ENCODE measurements at regions not wholly inside any gene's neighbourhood (a gene's known extent, or its start where the extent isn't known, plus 50 kb on each side); places are given as distances from the start of the nearest gene placed in this dataset.
"Not testable (repeated sequence)": the region's sequence is repeated elsewhere in the genome, so short reads cannot be mapped to it uniquely, and the experiment has no call there.

DNA sequence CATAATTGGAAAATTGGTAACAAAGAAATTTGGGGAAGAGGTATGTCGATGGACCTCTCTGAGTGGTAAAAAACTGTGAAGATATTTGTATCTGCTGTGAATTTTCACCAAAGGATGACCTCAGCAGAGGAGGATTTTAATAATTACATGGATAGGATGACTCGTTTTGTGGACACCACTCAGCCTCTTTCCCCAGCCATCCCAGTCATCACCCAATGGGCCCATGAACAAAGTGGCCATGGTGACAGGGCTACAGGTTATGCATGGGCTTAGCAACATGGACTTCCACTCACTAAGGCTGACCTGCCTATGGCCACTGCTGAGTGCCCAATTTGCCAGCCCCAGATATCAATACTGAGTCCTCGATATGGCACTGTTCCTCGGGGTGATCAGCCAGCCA lies 577.5 kb upstream of the FBXO33 start:
- FAIRE-seq = no peak
- peak; percentile 26 for DNase-seq (ENCODE audit: low spot score)

DNA sequence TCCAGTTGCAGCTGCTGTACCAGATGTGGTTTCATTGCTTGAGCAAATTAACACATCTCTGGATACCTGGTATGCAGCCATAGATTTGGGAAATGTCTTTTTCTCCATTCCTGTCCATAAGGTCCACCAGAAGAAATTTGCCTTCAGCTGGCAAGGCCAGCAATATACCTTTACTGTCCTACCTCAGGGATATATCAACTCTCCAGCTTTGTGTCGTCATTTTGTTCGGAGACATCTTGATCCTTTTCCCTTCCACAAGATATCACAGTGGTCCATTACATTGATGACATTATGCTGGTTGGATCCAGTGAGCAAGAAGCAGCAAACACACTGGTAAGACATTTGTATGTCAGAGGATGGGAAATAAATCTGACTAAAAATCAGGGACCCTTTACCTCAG lies 576.1 kb upstream of the FBXO33 start:
- DNase-seq (ENCODE audit: low spot score); FAIRE-seq: not testable (repeated sequence)

DNA sequence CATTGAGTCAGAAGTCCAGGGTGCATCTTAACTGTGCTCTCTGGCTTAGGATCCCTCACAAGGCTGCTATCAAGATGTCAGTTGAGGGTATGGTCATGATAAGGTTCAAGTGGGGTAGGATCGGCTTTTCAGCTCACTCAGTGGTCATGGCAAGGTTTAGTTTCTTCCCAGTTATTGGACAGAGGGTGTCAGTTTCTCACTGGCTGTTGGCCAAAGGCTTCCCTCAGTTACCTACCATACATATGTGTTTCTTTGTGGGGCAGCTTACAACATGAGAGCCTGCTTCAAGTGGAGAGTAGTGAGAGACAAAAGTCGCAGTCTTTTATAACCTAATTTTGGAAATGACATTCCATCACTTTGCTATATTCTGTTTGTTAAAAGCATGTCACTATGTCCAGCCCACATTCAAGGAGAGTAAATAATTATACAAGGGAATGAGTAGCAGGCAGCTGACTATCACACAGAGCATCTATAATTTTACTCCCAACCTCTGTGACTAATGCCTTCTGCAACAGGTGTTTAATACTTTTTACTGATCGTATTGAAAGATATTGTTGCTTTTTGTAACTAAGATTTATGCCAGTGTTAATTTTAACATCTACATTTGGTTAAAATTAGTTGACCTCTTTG lies 572.8 kb upstream of the FBXO33 start:
- DNase-seq (ENCODE audit: low spot score) (no peak), FAIRE-seq (no peak)

DNA sequence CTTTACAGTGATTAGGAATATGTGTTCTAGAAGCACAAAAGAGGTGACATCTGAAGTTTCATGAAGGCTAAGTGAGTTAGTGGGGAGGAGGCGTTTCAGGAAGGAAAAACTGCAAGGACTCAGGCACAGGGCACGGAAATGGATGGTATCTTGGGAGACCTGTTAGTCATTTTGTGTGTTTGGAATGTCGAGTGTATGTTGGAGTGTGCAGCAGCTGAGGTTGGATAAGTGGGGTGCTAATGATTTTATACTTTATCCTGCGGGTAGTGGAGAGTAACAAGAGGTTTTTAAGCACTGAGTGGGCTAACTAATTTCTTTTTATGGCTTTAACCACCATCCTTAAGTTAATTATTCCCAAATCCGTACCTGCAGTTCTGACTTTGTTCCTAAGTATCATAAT lies 571.5 kb upstream of the FBXO33 start:
- DNase-seq (ENCODE audit: low spot score) (no peak), FAIRE-seq (peak; percentile 45)

DNA sequence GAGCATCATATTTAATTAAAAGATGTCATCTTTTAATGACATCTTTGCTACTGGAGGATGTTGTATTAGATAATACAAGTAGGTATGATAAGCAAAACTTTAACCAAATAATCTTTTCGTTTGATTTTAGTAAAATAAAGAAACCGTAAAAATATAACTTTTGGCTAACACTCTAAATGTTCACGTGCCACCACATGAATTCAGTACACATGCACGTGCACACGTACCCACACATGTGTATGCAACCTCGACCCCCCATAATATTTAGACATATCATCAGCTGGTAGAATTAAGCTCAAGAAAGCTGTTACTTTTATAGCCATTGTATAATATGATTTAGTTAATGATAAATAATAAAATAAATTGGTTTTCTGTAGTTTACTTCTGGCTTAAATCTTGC lies 566.6 kb upstream of the FBXO33 start:
- no peak for DNase-seq (ENCODE audit: low spot score)
- FAIRE-seq = no peak

DNA sequence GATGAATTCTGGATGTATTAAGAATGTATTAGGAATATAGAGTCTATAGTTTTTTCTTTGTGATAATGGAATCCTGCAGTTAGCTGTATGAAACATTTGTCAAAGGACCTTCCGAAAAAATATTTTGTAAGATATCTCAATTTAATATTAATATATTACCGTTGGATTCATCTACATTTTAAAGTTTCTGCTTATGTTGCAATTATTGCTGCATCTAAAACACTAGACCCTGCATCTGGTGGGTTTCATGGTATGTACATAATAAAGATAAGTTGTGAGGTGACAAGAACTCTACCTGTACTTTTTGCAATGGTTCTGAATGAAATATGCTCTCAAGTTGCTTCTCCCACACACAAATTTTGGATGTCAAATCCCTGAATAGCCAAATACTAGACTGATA lies 565.9 kb upstream of the FBXO33 start:
- FAIRE-seq = no peak
- no peak for DNase-seq (ENCODE audit: low spot score)

- DNase-seq (ENCODE audit: low spot score) (no peak), FAIRE-seq (no peak)
Observed at GRCh38 chr14:39991041-39991440, 558.8 kb upstream of the FBXO33 start.

- peak; percentile 39 for DNase-seq (ENCODE audit: low spot score)
- FAIRE-seq = peak; percentile 70
Observed at GRCh38 chr14:39988939-39989338, 556.7 kb upstream of the FBXO33 start.

- FAIRE-seq (no peak), DNase-seq (ENCODE audit: low spot score) (no peak)
Observed at GRCh38 chr14:39984323-39984722, 552.1 kb upstream of the FBXO33 start.

DNA sequence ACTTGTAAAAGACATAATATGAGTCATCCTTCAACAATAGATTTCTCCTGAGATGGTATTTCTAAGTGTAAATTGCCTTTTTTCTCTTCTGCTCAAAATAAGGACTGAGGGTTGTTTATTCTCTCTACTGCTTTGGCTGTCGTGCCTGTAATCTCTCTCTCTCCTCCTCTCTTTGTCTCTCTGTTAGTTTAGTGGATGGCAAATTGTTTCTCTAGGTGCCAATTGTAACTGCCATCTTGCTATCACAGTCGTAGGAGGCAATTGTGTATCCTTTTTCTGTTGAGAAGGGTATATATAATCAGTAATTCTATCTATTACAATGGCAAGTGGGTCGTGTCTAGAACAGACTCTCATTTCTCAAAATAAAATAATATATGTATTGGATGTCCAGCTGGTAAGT lies 545.0 kb upstream of the FBXO33 start:
- DNase-seq (ENCODE audit: low spot score) (no peak), FAIRE-seq (no peak)

DNA sequence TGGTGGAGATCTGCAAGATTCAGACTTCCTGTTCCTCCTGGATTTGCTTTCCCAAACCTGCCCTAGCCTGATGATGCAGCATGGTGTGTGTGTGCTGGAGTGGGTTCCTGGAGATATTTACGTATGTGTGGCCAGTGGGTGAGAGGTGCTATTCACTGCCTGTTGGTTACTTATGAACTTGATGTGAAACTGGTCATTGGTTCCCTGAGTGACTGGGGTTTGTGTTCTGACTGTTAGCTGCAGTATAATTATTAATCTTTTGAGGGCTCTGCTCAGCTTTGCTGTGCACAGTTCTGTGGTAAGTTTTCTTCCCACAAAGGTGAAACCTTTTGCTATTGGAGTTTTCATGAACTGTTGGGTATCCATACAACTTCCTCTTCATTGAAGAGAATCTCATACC lies 541.8 kb upstream of the FBXO33 start:
- FAIRE-seq (peak; percentile 81), DNase-seq (ENCODE audit: low spot score) (peak; percentile 52)

DNA sequence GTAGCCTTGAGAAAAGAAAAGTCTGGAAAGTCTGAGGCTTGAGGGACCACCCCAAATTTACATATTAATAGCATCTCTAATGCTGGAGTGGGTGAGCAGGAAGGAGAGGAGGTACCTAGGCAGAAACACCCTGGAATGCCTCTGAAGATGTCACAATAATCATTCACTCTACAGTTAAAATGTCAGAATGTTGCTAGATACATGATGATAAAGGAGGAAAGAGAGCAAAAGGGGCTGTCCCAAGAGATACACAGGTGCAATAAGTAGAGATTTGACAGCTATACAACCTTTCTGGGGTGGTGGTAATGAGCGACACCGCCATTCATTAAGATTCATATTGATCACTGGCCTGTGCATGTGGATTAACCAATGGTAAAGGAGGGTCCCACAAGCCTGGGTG lies 540.5 kb upstream of the FBXO33 start:
- DNase-seq (ENCODE audit: low spot score) = no peak
- no peak for FAIRE-seq

- DNase-seq (ENCODE audit: low spot score) (no peak), FAIRE-seq (no peak)
Observed at GRCh38 chr14:39967885-39968284, 535.7 kb upstream of the FBXO33 start.

DNA sequence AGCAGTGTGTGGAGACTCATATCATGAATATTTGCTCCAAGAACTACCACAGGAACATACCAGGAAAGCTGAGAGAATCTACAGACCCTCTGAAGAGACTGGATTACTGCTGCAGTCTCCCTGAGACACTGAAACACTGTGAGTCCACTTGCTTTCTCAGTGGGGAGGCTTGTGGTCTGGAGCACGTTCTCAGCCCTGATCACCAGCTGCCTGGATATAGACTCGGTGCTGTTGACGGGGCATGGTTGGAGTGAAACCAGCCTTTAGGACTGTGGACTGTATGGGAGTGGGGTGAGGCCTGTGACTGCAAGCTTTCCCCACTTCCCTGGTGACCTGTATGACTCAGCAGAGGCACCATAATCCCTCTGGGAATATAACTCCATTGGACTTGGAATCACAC lies 525.8 kb upstream of the FBXO33 start:
- FAIRE-seq (no peak), DNase-seq (ENCODE audit: low spot score) (no peak)

DNA sequence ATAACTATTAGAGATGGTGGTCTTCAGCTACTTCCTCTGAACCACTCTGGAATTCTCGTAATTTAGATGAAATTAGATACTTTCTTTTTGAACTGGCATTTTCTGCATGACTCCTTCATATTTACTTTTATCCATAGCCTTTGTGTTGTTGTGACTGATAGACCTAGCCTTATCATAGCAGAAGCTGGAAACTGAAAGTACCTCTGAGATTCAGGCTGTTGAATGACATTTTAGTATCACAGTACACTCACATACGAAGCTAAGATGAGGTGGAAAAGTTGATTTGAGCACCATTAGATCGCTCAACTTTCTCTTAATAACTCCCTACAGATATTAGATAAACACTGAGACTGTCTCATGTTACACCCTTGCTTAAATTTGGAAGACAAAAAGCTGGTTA lies 525.1 kb upstream of the FBXO33 start:
- DNase-seq (ENCODE audit: low spot score) (no peak), FAIRE-seq (no peak)

DNA sequence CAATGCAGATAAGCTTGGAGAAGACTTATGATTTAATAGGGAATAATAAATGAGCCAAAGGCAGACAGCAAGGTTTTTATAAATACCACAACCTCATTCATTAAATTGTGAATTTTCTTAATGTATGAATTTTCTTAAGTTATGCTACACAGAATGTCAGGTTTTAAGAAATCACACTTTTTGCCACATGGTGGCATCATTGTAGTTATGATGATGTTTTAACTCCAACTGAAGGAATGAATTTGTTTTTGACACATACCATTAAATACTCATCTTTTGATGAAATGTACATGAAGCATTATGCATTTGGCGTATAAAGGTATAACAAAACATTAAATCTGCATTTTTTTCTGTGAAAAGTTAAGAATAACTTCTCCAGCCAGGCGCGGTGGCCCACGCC lies 524.1 kb upstream of the FBXO33 start:
- no peak for DNase-seq (ENCODE audit: low spot score)
- FAIRE-seq = no peak

- FAIRE-seq = no peak
- DNase-seq (ENCODE audit: low spot score) = no peak
Observed at GRCh38 chr14:39948235-39948634, 516.0 kb upstream of the FBXO33 start.

- DNase-seq (ENCODE audit: low spot score) = peak; percentile 58
- peak; percentile 78 for FAIRE-seq
Observed at GRCh38 chr14:39946807-39947206, 514.6 kb upstream of the FBXO33 start.

DNA sequence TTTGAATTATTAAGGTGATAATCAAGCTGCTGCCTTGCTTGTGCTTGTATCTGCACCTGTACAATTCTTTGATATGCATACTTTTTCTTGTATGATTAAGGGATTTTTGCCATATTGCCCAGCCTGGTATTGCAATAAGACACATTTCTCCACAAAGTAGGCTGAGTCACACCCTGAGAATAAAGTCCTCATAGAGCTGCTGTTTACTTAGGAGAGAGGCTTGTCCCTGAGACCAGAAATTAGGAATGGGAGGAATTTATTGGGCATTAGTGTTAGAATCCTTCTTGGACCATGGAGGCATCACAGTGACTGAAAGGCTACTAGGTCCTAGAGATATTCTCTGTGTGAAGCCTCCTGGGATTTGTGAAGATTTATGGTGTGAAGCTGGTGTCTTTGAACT lies 506.8 kb upstream of the FBXO33 start:
- DNase-seq (ENCODE audit: low spot score) (no peak), FAIRE-seq (no peak)

- no peak for DNase-seq (ENCODE audit: low spot score)
- no peak for FAIRE-seq
Observed at GRCh38 chr14:39912192-39913100, 480.2 kb upstream of the FBXO33 start.

- no peak for DNase-seq (ENCODE audit: low spot score)
- no peak for FAIRE-seq
Observed at GRCh38 chr14:39897657-39898056, 465.4 kb upstream of the FBXO33 start.

GRCh38 chr14:39890026-39890425 lies 457.8 kb upstream of the FBXO33 start:
- FAIRE-seq = no peak
- no peak for DNase-seq (ENCODE audit: low spot score)

- FAIRE-seq (no peak), DNase-seq (ENCODE audit: low spot score) (no peak)
Observed at GRCh38 chr14:39884091-39884490, 451.9 kb upstream of the FBXO33 start.

All from RCC 7860 (cell line).